ENCODE measurements at regions not wholly inside any gene's neighbourhood (a gene's known extent, or its start where the extent isn't known, plus 50 kb on each side); places are given as distances from the start of the nearest gene placed in this dataset.
A peak's percentile ranks its signal among the peaks of the same experiment; 100 is the strongest.

DNA sequence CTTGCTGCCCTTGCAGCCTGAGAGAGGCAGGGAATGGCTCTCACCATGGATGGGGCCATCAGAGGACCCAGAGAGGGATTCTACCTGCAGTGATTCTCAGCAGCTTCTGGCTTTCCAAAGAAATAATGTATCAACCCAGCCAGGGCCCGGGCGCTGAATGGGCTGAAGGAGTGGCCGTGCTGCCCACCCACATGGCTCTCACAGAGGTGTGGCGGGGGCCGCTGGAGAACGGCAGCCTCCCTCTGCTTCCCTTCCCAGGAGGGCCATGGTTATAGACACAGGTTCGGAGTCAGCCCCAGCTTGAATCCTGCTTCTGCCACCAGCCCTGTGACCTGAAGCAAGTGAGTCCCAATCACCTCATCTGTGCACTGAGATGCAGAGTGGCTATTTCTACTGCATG, 82.7 kb downstream of the THAP12 start:
- no peak for DNase-seq (ENCODE audit: low spot score)

DNA sequence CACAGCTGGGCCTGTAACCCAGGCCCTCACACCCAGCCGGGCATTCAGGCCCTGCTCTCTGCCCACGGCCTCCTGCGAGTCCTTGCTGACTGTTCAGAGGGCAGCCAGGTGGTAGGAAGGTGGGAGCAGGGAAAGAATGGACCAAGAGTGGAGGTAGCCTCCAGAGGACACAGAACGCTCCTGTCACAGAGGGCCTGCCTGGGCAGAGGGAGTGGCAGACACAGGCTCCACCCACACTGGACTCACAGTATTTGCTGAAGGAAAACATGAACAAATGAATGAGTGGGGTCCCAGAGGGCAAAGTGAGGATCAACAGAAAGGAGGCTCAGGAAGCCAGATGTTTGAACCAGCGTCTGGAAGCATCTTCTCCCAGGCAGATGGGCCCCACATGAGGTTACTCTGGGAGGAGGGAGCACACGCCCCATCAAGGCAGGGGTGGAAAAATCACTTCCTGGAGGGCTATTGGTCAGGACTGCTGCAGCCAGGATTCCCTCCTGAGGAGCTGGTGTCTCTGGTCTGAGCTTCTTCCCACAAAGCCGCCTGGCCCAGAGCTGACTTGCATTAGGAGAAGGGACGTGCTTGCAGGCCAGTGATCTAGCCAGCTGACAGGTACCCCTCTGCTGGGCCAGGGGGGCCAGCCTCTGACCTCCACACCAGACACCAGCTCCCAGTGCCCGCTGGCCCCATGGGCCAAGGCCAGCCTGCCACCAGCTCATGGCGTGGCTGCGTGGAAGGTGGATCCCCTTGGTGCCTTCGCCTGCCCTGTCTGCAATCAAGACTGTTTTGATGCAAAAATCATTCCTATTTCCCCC, 84.0 kb downstream of the THAP12 start:
- no peak for DNase-seq (ENCODE audit: low spot score)

DNA sequence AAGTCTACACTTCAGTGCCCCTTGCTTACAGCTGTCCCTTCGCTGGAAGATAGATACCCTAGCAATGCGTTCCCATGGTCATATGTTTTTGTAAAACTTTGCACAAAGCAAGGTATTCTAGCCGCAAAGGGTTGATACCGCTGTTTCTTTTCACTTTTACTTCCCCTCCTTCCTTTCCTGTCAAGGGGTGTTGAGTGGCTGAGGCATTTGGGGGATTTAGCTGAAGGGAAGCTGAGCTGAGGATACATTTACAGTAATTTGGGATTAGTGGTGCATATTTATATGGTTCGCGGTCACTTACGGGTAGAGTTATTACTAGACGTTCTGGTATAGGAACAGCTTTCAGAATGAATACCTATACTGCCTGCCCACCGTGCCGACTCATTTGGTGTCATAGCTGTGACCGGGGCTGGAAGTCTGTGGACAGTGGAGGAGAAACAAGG, 86.9 kb upstream of the WNT11 start:
- peak; percentile 33 for DNase-seq (ENCODE audit: low spot score)

DNA sequence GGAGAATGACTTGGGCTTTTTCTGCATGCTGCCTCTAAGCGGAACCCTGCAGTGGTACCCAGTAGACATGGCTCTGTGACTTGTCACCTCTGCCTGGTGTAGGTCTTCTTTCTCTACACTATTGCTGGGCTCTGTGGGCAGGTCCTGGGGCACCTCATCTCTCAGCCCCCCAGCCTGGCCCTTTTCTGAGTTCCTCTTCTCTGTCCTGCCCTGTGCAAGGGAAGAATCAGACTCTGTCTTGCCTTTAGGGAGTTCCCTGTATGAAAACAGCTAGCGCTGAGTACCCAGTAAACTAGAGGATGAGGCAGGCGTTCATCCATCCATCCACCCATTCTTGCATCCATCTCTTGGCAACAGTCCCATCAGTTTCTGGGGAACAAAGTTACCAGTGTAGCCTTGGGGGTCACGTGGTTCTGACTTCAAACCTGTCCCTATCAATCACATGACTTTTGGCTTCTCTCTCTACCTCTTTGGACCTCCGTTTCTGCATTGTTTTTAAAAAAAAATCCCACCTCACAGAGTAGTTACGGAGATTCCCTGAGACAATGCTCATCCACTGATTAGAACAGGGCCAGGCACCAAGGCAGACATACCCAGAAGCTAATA, 86.4 kb upstream of the WNT11 start:
- no peak for DNase-seq (ENCODE audit: low spot score)

DNA sequence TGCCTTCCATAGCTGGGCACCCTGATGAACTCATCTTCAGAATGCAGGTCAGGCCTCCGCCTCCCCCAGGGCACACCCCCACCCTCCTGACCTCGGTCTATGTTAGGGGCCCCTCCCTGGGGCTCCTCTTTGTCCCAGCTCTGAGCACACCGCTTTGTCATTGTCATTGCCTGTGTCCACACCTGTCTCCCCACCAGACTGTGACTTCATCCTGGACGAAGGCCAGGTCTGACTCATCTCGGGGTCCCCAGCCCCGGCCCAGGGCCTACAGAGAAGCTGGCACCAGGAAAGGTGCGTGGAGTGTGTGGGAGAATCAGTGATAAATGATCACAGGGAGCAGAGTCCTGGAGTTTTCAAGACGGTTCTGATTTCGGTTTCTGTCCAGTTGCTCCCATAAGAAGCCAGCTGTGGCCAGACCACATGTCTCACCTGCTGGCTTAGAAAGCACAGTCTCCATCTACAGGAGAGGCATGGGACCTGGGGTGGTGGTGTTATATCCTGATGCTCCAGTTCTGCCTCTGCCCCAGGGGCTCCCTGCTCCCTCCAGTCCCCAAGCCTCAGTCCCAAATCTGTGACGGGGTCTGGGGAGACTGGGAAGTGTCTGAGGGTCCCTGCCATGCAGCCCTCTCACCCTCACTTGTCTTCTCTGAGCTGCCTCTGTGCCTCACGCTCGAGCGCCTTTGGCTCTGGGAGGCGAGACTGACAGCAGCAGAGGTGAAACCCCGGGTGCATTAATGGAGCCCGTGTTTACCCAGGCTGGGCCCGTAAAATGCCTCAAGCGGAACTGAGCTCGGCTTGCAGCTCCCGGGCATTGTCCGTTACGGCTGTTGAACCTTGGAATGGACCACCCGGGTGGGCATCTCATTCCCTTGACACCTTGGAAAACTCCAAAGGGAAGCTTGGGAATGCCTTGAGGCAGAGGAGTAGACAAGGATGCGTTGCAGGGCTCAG, 85.5 kb upstream of the WNT11 start:
- no peak for DNase-seq (ENCODE audit: low spot score)

DNA sequence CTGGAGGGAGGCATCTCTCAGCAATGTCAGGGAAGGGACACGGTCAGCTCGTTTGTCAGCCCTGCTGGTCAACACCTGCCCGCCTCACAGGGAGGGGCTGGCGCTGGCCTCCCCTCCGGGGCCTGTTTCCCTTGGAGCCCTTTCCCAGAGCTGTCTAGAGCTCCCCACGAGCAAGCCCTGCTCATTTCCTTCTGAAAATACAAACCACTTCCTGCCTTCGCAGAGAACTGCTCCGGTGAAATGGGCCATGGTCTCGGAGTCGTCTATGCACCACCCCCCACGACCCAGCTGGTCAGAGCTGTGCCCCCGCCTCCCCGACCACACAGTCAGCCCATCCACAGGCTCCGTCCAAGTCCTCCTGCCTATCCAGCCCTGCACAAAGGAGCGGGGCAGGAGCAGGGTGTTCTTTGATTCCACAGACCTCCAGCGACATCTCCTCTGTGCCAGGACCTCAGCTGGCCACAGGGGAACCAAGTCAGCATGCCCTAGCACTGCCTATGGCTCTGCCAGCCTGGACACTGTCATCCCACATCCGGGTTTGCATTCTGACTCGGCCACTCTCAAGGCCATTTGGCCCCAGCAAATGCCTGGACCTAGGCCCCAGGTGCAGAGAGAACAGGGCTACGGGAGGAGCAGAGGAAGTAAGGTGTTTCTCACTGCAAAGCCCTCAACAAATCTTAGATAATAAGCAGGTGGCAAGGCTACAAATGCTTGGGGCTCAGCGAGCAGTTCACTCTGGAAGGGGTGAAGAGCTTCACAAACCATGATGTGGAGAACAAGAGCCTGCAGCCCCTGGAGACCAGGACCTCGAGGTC, 82.1 kb upstream of the WNT11 start:
- DNase-seq (ENCODE audit: low spot score) = no peak

DNA sequence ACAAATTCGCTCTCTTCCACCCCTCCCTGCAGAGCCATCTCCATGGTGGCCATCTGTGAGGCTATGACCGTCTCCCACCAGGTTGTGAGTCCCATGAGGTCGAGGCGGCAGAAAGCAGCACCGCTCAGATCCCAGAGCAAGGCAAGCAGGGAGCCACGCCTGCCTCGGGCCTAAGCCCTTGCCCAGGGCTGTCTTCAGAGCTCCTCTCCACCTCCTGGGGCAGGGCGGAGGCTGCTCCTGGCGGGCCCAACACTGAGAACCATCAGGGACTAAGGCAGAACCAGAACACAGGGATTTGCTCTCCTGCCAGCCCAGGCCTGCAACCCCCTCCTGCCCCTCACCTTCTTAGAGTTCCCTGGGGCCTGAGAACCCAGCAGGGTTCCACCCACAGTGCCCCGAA, 80.9 kb upstream of the WNT11 start:
- no peak for DNase-seq (ENCODE audit: low spot score)

DNA sequence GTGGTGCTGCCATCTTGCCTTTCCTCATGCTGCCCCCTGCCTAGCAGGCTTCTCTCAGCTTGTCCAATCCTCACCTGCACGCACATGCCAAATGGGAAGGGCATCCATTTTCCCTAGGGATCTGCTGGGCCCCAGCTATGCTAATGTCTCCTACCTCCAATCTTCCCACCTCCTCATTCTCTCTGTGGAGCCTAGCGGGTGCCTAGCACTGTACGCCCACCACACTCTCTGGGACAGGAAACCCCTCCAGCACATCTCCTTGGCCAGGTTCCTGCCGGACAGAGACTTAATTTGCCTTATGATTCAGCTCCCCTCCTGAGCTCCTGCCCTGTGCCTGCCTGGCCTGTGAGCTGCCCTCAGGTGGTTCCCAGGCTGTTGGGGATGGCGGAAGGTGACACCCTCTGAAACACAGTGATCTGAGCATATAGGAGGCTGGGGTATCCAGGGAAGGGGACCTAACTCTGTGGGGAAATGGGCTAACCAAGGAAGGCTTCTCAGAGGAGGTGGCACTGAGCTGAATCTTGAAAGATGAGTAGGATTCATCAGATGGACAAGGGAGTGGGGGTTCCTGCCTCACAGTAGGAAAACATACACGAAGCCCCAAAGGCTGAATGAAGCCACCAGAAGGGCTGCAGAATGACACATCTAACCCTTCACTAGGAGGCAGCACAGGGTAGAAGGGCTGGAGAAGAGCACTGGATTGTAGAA, 79.2 kb upstream of the WNT11 start:
- no peak for DNase-seq (ENCODE audit: low spot score)

GRCh38 chr11:76284161-76284560, 77.9 kb upstream of the WNT11 start:
- DNase-seq (ENCODE audit: low spot score) = no peak

- DNase-seq (ENCODE audit: low spot score) = no peak
These were observed 76.7 kb upstream of the WNT11 start for GRCh38 chr11:76282811-76283595.

- no peak for DNase-seq (ENCODE audit: low spot score)
These were observed 75.9 kb upstream of the WNT11 start for GRCh38 chr11:76282172-76282571.

GRCh38 chr11:76281558-76281906, 75.2 kb upstream of the WNT11 start:
- DNase-seq (ENCODE audit: low spot score) = no peak

DNA sequence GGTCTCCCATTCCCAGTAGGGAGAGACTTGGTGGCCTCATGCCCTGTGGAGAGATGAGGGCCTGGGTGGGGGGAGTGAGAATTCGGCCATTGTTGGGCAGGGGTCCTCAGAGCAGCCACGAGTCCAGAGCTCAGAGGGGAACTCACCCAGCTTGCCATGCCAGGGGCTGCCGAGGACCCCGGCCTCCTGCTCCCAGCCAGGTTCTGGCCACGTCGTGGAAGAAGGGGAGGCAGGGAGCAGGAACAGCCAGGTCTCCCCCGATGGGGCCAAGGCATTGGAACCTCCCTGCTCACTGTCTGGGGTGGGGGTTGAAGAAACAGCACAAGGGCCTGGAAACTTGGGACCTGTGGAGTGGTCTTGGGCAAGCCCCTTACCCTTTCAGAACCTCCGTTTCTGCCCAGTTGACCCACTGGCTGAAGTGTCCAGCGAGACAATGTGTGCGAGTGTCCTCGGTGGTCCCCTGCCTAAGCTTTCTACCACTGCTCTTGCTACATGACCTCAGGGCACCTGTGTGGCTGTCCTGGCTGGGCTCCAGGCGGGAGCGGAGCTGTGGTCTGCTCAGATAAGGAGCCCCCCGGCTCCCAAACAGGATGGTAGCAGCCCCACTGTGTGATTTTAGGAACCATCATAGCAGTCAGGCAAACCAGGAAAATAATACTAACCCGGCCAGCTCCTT, 74.7 kb upstream of the WNT11 start:
- DNase-seq (ENCODE audit: low spot score) = no peak

- DNase-seq (ENCODE audit: low spot score) = no peak
These were observed 74.0 kb upstream of the WNT11 start for GRCh38 chr11:76280151-76280881.

GRCh38 chr11:76279646-76280045, 73.3 kb upstream of the WNT11 start:
- DNase-seq (ENCODE audit: low spot score) = no peak

GRCh38 chr11:76279038-76279437, 72.7 kb upstream of the WNT11 start:
- no peak for DNase-seq (ENCODE audit: low spot score)

DNA sequence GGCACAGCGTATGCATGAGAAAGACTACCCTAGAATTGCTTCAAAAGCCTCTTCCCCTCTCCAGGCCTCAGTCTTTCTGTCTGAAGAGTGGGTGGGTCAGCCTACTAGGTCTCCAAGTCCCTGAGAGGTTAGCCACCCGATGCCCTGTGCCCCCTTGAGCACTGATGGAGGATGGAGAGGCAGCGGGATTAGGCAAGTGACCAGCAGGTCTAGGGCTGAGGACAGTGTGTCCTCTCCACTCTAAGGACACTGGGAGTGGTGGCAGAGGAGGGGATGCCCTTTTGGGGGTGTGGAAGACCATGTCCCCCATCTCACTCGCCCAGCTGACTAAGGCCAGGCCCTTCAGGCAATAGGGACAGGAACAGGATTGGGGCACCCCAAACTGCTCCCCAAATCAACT, 72.2 kb upstream of the WNT11 start:
- DNase-seq (ENCODE audit: low spot score) = no peak

DNA sequence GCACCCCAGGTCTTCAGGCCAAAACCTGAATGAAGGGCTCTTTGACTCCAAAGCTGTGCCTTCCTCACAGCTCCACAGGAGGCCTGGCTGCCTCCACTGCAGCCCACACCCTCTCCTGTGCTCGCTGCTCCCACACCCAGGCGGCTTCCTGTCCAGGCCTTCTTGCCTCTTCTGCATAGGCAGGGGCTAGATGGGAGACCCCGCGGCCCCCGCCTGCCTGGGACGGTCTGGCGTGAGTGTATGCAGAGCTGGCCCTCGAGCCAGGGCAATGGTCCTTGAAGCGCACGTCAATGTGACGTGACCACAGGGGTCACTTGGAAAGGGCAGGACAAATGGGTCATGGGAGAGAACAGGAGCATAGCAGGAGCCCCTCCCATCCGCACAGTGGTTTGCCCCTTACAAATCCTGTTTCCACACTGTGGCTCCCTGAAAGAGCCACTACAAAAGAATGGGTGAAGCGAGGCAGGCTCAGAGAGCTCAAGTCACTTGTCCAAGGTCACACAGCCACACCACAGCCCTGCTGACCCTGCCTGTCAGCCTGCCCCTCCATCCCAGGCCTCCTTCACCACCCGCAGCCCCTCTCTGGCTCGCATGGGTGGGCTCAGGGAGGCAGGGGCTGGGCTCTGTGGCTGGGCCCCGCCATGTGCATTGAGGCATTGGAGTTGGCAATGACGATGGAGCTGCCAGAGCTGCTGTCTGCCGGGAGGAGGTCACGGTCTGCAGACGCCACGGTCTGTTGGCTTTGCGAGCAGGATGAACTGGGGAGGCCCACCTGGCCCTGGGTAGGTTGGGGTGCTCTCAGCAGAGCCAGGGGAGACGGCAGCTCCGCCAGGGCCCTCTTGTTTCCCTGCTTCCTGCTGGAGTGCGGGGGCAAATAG, 71.2 kb upstream of the WNT11 start:
- no peak for DNase-seq (ENCODE audit: low spot score)
